GM18951 (cell line): ENCODE measurements at regions not wholly inside any gene's neighbourhood (a gene's known extent, or its start where the extent isn't known, plus 50 kb on each side); places are given as distances from the start of the nearest gene placed in this dataset.

Source experiments
- POLR2A ChIP-seq: IDR thresholded peaks from 4 replicates; pipeline ENCODE4 v1.6.1; 2011; ENCODE audit warnings: mild to moderate bottlenecking; ENCODE audit not compliant: insufficient read length, insufficient read depth; ENCODE audit errors: extremely low read depth
- in situ Hi-C: fragments of 300-500 bp; cut with MboI; formaldehyde crosslinking; loops from one replicate; pipeline ENCODE4 v1.12.0; 2022; ENCODE audit warnings: low sequenced_read_pairs, mixed read lengths, inconsistent platforms; ENCODE audit not compliant: unreplicated experiment

DNA sequence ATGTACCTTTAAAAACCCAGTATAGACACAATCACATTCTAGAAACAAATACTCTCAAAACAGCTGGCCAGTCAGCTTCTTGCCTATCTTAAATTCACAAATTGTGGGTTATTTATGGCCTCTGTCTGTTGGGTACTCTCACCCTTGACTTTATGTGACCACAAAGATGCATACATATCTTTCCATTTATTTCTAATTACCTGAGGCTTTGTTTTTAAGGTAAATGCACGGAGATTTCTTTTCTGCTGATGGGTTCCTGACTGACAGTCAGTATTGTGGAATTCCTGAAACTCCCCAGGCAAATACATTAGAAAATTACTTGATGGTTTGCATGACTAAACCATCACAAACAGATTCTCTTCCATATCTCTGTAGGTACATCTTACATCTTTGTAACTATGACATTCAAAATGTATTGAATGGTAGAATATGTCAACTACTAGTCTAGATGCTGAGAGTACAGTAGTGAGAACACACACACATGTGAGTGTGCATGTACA lies 107.7 kb downstream of the EDEM1 start:
- in situ Hi-C loops, result no loop called here
- no peak for TF ChIP-seq POLR2A

DNA sequence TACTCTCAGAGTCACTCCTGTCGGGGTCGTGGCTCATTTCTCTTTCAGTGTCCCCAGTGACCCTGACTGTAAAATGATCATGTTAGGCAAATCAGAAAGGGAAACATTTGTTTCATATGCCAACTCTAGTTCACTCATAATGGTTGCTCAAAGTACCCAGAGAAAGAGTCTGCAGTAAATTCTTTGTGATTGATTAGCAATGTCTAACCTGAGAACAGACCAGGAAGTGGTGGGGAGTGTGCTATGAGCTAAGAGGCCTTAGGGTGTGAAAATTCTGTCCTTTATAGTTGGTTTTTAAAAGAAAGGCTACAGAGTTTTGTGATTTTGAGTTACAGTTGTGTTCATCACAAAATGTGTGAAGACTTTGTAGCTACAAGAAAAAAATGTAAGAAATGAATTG lies 108.9 kb downstream of the EDEM1 start:
- in situ Hi-C loops, result no loop called here

DNA sequence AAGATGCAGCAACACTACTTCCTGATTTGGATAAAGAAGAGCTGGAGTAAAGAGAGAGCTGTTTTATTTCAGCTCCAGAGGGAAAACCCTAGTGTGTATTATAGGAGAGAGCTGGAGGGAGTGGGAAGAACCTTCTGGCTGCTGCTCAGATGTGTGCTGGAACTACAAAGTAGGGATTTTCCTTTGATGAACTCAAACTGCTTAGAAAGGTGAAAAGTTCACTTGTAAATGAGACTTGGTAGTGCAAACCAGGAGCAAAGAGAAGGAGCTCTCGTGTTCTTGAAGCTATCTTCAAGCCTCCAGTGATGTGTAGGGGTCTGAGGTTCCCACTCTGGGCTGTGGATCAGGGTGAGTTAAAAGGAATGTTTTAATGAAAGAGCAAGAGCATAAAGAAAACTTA lies 110.4 kb downstream of the EDEM1 start:
- TF ChIP-seq POLR2A, result no peak
- in situ Hi-C loops, result no loop called here

More for the DNA sequence above, 108.9 kb downstream of the EDEM1 start:
- no peak for TF ChIP-seq POLR2A

DNA sequence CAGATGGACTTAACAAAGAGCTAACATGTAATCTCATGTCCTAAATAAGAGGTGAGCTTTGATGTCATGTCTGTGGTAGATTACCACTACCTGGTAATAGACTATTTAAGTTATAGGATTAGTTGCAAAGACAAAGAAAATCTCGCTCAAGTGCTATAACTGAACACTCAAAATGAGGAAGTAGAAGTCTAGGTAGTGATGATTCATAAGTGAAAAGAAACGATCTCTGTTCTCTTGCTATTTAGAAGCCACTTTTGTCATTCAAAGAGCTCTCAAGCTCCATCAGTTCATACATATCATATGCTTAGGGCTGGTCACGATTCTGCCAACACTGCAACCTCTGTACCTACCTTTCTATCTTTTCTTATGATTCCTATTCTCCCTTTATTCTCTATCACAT lies 110.9 kb downstream of the EDEM1 start:
- no peak for TF ChIP-seq POLR2A
- in situ Hi-C loops, result no loop called here

DNA sequence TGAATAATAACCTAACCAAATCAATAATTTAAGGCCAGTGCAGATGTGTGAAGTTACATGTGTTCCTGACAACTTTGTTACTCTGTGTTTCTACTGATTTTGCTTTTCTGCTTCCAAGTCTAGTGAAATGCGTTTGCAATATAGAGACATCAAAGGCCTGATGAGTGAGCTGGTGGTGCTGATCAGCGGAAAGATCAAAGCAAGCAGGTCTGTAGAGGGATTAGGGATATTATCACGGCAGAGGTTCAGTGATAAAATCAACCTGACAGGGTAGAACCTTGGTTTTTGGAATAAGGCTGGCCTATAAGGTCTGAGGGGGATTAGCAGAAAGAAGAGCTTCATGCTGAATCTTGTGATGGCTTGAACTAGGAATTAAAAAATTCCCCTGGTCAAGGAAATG lies 111.7 kb downstream of the EDEM1 start:
- in situ Hi-C loops, result no loop called here
- no peak for TF ChIP-seq POLR2A

DNA sequence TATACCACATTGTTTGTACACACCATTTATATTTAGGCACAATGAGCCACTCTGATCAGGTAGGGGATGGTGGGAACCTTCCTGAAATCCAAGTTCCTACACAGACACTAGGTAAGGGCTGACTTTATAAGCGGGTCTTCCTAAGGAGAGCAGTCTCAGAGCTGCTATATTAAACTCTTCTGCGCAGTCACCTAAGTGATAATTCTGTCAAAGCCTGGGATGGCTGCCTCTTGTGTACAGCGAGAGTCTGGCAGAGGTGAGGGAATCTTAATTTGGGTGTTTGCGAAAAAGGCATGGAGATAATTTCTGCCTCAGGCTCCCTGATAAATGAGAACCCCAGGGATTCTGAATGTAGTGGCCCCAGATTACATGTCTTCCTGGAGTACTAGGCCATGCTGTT lies 113.1 kb downstream of the EDEM1 start:
- in situ Hi-C loops, result loop anchor here (10.0 kb wide), 1 partner anchor 1494 kb away; no protein-coding TSS in a partner anchor

DNA sequence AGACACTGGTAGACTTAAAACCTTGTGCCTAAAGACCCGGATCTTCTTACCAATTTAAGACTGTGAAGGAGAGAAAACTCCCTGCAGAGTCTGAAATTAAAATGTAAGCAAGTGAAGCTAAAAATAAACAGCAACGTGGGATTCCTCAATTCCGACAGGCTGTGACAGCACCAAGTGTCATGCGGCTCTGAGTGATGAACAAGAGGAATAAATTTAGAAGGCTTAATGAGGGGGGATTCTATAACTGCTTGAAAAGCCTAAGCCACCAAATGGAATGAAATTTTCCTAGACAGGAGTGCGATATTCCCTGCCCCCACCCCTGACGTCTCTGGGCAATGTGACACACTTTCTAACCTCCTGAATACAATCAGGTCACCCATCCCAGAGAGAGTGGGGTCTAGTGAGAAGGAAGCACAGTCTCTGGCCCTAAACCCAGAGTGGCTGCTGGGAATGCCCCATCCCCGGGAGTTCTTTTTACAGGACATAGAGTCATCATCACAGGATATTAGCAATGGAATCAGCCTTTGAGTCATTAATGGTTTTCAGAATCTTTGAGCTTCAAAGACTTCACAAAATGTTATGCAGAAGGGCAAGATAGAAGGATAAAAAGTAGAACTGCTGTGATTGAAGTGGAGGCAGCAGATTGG lies 114.3 kb downstream of the EDEM1 start:
- in situ Hi-C loops, result loop anchor here (10.0 kb wide), 1 partner anchor 1493 kb away; no protein-coding TSS in a partner anchor
- no peak for TF ChIP-seq POLR2A

More for the DNA sequence above, 113.1 kb downstream of the EDEM1 start:
- no peak for TF ChIP-seq POLR2A

DNA sequence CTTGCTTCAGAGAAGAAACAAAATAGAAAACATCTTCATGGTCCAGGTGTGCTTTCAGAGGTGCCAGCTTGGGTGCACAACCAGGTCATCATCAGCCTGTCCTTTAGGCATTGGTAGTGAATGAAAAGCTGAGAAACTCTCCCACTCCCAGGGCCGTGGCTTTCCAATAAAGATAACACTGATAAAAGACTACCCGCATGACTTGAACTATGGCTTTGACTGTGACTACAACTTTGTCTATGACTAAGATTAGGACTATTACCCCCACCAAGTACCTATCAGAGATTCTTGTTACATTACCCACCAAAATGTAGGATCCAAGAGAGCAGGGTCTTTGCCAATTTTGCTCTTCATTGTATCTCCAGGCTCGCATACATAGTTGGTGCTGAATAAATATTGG lies 115.2 kb downstream of the EDEM1 start:
- in situ Hi-C loops, result loop anchor here (10.0 kb wide), 1 partner anchor 1492 kb away; no protein-coding TSS in a partner anchor
- no peak for TF ChIP-seq POLR2A

DNA sequence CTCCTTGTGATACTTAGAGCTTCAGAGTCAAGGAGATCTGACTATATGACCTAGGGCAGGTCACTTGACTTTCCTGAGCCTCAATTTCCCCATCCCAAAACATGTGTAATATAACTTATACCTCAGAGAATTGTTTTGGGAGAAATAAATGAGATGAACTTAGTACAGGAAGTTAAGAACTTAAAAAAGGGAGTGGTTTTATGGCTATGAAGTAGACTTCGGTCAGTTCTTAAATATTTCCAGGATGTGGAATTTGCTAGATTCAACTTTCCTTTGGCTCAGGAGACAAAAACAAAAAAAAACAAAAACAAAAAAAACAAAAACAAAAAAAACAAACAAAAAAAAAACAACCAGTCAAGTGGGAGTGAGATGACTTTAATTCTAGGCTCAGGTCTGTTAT lies 116.7 kb downstream of the EDEM1 start:
- in situ Hi-C loops, result loop anchor here (10.0 kb wide), 1 partner anchor 1491 kb away; no protein-coding TSS in a partner anchor
- TF ChIP-seq POLR2A, result no peak

DNA sequence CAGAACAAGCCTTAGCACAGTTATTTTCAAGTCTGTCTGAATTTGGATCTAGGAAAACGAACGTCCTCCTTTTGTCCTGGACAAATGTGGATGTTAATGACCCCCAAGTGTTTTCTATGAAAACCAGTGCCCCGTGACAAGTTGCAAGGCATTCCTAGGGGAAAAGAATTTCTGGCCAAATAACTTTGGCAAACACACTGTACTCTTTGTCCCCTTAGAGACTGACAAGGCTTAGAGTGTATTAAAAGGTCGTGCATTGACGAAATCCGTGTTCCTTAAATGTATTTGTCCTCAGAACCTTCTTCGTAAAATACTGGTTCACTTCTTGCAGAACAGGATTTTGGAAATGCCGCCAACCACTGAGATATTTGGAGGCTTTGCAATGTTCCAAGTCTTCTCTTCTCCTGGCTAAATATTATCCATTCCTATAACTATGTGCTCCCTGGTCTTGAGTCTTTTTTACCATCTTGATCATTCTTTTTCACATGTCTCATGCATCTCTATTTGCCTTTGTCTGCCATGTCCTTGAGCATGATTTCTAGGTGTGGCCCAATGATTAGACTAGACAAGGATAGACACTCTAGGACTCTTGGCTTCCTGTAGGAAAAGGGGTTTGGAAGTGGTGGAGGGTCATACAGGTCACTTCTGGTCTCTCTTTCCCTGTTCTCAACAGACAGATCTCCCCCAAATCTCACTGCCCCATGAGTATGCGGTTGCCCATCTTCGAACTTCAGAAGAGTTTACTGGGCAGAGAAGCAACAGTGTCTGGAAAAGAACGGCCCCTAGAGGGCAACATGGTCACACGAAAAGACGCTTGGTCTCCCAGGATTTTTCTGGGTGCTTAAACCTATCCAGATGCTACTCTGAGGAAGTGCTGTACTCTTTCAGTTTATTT lies 117.5 kb downstream of the EDEM1 start:
- in situ Hi-C loops, result loop anchor here (10.0 kb wide), 1 partner anchor 1490 kb away; no protein-coding TSS in a partner anchor
- TF ChIP-seq POLR2A, result no peak

DNA sequence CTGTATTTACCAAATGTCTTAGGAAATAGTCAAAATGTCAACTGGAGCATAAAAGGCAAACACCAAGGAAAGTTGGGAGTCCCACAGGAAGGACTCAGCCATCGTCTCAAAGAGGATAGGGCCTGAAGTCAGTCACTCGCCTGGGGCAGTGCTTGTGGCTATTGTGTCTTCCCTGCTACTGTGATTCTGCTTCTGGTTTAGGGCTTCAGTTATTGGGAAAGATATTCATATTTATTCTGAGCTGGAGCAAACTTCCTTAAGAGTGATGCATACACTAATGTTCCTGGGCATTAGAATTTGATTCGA lies 118.1 kb downstream of the EDEM1 start:
- in situ Hi-C loops, result loop anchor here (10.0 kb wide), 1 partner anchor 1489 kb away; no protein-coding TSS in a partner anchor
- no peak for TF ChIP-seq POLR2A

DNA sequence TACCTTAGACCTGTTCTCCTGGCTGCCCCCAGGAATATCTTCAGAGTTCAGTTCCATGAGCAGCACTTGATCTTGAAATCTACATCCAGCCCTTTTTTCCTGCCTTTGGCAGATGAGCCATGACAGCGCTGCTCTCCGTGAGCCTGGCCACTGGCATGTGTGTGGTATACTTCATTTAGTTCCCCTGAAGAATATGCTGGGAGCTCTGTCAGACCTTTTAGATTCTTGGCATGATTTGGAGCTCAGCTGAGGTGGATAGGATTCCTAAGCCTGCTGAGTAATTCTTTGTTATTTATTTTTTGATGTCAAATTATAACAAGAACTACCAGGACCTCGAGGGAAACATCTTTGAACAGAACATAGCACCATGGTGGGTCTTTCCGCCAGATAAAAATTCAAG lies 121.7 kb downstream of the EDEM1 start:
- TF ChIP-seq POLR2A, result no peak
- in situ Hi-C loops, result loop anchor here (10.0 kb wide), 1 partner anchor 1486 kb away; no protein-coding TSS in a partner anchor

DNA sequence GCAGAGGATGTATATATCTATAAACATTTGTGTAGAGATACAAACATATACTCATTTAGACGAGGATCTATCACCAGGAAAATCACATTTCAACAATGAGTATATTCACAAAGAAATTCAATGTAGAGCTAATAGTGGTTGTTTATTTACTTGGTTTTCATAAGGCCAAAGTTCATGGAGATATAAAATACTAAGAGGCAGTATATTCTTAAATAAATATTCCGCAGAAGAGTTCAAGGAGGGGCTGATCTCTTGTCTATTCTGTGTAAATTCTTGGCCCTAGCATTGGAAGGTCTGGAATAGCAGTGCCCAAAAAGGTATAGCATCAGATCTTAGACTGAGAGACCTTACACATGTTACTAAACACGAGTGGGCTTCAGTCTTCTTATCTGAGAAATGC lies 122.1 kb downstream of the EDEM1 start:
- in situ Hi-C loops, result loop anchor here (10.0 kb wide), 1 partner anchor 1485 kb away; no protein-coding TSS in a partner anchor
- no peak for TF ChIP-seq POLR2A
